GM12892 (cell line): ENCODE measurements at regions not wholly inside any gene's neighbourhood (a gene's known extent, or its start where the extent isn't known, plus 50 kb on each side); places are given as distances from the start of the nearest gene placed in this dataset.

Experiments used
- POLR2A ChIP-seq: IDR thresholded peaks from 2 replicates; pipeline ENCODE4 v1.6.1; 2011; ENCODE audit warnings: low read depth, low read length, control low read depth
- TAF1 ChIP-seq: IDR thresholded peaks from 2 replicates; pipeline ENCODE4 v1.6.1; 2011; ENCODE audit warnings: low read depth, mild to moderate bottlenecking, control low read depth, low read length, borderline replicate concordance

DNA sequence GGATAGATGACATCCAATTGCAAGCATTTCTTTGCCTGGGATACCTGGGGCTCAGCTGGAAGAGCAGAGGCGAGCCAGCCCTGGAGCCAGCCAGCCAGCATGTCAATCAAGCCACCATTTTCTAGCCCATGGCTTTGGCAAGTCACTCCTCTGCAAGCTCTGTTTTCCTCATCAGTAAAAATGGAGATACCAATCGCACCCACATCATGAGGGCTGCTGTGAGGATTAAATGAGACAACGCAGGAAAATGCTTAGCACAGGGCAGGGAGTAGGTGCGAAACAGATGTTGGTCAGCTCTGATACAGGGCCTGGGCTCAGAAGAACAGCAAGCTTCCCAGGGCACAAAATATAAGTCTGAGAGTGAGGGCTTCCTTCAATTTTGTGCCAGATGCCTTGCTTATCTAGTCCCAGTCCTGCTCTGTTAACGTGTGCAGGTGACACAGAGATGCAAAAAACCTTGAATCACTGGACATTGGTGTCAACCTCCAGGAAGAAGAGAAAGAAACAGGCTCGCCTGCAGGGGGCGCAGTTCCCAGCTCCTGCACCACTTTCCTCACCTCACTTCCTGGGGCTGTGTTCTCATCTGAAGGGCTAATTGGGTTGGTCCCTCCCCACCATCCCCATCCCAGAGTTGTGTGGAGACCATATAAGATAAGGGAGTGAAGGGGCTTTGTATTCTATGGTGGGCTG, 72.8 kb upstream of the CACUL1 start:
- TF ChIP-seq POLR2A = no peak
- TF ChIP-seq TAF1 = no peak
